Inferior parietal cortex (tissue), 1 donor: ENCODE measurements at regions not wholly inside any gene's neighbourhood (a gene's known extent, or its start where the extent isn't known, plus 50 kb on each side); places are given as distances from the start of the nearest gene placed in this dataset.

Experiments used
- DNase-seq: peaks from one replicate; pipeline ENCODE4 v3.0.0-alpha.2; 2016; ENCODE audit errors: extremely low spot score

DNA sequence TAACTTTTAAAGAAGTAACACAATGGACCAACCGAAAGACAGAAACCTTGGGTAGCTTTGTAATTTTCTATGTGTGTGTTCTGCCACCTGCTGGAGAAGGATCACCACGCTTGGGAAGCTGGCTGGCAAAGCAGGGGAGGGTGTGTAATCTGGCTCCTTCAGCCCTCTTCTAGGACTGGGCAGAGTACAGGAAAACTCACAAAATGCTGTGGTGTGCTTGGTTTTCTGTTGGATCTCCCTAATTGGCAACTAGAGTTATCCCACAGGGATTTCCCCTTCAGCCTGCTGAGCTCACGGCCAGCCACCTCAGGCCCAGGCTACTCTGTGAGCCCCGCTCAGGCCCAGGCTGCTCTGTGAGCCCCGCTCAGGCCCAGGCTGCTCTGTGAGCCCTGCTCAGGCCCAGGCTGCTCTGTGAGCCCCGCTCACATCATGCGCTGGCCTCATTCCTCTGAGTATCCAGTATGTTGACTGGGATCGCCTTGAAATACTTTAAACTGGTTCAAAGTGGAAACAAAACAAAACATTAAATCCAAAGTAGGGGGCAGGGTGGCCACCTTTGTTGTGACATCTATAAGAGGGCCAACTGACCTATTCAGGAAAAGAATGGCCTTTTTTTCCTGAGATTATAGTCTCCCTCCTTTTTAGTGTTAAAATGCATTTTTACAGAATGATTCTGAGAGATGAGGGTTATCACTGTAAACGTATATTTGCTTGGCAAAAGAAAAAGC, 52.0 kb upstream of the RNU6-8 start:
- DNase-seq: peak; percentile 85

DNA sequence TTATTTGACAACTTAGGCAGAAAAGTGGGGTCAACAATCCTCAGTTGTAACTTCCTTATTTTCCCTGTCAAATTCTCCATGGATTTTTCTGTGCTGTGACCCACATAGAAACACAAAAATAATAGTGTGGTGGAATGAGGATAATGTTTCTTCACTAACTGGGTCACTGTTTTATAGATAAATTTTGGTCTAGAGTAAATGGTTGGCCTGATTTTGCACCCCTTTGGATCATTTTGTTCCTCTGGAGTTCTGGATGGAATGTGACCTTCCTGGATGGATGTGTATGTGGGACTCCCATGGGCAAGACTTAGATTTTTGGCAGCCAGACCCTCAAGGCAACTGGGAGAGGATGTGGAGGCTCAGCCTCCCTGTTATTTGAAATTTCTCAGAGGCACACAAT, 52.7 kb upstream of the RNU6-8 start:
- DNase-seq: no peak

GRCh38 chr14:32256576-32256975, 53.5 kb upstream of the RNU6-8 start:
- no peak for DNase-seq

DNA sequence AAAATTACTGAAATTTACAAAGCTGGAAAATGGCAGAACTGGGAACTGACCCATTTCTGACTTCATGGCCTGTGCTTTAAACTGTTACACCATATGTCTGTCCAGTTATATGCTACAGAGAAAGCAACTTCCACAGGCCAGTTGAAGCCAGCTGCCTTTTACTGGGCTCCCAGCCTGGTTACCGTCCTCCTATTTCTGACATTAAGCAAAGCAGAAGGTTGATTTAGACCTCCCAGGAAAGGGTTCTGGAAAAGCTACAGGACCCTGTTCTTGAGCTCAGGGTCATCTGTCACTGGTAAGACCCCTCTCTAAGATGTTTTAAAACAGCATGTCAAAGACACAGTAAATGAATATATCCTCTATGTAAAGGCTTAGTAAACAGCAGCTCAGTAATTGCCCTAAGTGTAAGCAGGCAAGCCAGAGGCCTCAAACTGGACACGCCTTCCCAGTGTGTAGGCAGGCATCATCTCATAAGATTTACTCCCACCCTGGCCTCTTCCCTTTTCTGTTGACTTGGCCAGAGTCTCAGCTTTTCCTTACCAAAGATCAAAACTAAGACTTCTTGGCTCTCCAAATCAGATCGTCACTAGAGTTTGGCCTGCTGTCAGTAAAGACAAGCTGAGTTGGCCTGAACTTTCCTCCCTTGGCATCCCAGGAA, 55.4 kb upstream of the RNU6-8 start:
- no peak for DNase-seq

DNA sequence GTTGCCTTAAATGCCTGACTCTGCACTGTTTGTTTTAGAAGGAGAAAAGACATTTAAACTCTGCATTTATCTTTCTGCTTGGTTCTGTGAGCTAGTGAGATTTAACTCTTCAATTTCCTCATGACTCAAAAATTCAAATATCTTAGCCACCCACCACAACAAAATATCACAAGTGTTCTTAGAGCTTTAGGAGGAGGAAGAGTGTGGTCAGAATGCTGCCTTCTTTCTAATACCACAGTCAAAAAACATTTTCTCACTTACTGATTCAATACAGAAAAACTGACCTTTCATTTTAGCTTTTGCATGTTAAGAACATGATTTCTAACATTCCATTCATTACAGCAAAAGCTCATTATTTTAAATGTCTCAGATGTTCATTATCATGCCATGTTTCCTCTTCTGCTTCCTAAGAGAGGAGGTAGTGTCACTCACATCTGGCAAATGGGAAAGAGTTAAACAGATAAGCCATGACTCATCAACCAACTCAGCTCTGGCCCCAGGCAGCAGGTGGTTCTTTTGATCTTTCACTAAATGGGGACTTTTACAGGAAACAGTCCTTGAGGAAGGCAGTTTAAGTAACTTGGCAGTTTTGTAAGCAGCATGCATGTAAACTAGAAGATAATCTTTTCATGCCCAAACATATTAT, 56.4 kb upstream of the RNU6-8 start:
- DNase-seq: no peak

- no peak for DNase-seq
Measured at GRCh38 chr14:32263939-32264567, 61.0 kb upstream of the RNU6-8 start.

- DNase-seq: no peak
Measured at GRCh38 chr14:32265584-32265983, 62.5 kb upstream of the RNU6-8 start.

GRCh38 chr14:32277998-32278397, 51.1 kb upstream of the AKAP6 start:
- no peak for DNase-seq
